Uterus (tissue), 2 donors: ENCODE measurements at regions not wholly inside any gene's neighbourhood (a gene's known extent, or its start where the extent isn't known, plus 50 kb on each side); places are given as distances from the start of the nearest gene placed in this dataset.
"Not testable (repeated sequence)": the region's sequence is repeated elsewhere in the genome, so short reads cannot be mapped to it uniquely, and the experiment has no call there.

ENCODE experiments used
- CTCF ChIP-seq, 4 experiments: fragments of 200-600 bp in 2 of 4; fragments of 450-650 bp in 2 of 4; sonication (generic) in 2 of 4; IDR thresholded peaks; one replicate each; pipeline ENCODE4 v1.5.1; 2016 to 2019; ENCODE audit warnings: antibody characterized with exemption in 4 of 4, mild to moderate bottlenecking in 2 of 4, moderate library complexity in 1 of 4
- POLR2A ChIP-seq, 2 donors: fragments of 450-650 bp; IDR thresholded peaks; one replicate each; pipeline ENCODE4 v1.6.1; 2016; ENCODE audit warnings: antibody characterized with exemption in 2 of 2, mild to moderate bottlenecking in 1 of 2, moderate library complexity in 1 of 2

DNA sequence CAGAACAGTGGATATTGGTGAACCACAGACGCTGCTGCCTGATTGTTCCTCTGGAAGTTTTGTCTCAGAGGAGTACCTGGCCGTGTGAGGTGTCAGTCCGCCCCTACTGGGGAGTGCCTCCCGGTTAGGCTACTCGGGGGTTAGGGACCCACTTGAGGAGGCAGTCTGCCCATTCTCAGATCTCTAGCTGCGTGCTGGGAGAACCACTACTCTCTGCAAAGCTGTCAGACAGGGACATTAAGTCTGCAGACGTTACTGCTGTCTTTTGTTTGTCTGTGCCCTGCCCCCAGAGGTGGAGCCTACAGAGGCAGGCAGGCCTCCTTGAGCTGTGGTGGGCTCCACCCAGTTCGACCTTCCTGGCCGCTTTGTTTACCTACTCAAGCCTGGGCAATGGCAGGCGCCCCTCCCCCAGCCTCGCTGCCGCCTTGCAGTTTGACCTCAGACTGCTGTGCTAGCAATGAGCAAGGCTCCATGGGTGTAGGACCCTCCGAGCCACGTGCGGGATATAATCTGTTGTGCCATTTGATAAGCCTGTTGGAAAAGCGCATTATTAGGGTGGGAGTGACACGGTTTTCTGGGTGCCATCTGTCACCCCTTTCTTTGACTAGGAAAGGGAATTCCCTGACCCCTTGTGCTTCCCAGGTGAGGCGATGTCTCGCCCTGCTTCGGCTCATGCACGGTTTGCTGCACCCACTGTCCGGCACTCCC is 65.1 kb upstream of the ZNF717 start:
- TF ChIP-seq CTCF, POLR2A (IDR thresholded peaks at IDR 0.05): not testable (repeated sequence)
